IMR-90 (cell line): ENCODE measurements at regions not wholly inside any gene's neighbourhood (a gene's known extent, or its start where the extent isn't known, plus 50 kb on each side); places are given as distances from the start of the nearest gene placed in this dataset.

Experiments
- MAZ ChIP-seq: IDR thresholded peaks from 2 replicates; pipeline ENCODE4 v1.6.1; 2012; ENCODE audit warnings: low read depth, mild to moderate bottlenecking, low read length, improper control_type of control experiment, moderate library complexity, borderline replicate concordance
- POLR2A ChIP-seq: IDR thresholded peaks from 2 replicates; pipeline ENCODE4 v1.6.1; 2012; ENCODE audit warnings: mild to moderate bottlenecking, low read depth, low read length
- RCOR1 ChIP-seq: IDR thresholded peaks from 2 replicates; pipeline ENCODE4 v1.6.1; 2012; ENCODE audit warnings: mild to moderate bottlenecking, low read length, improper control_type of control experiment; ENCODE audit not compliant: insufficient replicate concordance
- RFX5 ChIP-seq: IDR thresholded peaks from 2 replicates; pipeline ENCODE4 v1.8.0; 2012; ENCODE audit warnings: low read depth, mild to moderate bottlenecking, low read length, moderate library complexity
- TF ChIP-seq, protein P1 (sequence below): conservative IDR thresholded peaks from 2 replicates; pipeline ENCODE4 v1.5.1; 2012; ENCODE audit warnings: mild to moderate bottlenecking, low read depth, low read length, improper control_type of control experiment

DNA sequence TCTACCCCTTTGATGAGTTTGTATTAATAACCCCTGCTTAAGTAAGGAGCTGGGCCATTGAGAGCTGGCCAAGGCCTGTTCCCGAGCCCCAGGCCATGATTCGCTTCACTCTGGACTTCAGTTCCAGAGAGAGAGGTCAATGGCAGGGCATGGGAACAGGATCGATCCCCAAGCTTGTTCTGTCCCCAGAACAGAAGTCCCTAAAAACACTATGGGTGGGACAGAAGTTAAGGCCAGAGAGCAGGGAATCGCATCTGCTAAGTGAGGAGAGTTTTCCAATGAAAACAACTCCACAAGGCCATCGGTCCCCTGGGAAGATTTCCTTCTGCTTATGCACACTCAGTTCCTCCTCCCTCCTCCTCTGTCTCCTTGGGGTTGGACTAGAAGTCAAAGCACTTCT, 159.6 kb downstream of the LSM5 start:
- TF ChIP-seq RCOR1 (no peak), POLR2A (no peak), RFX5 (no peak), MAZ (no peak)
- TF ChIP-seq, protein P1, sequence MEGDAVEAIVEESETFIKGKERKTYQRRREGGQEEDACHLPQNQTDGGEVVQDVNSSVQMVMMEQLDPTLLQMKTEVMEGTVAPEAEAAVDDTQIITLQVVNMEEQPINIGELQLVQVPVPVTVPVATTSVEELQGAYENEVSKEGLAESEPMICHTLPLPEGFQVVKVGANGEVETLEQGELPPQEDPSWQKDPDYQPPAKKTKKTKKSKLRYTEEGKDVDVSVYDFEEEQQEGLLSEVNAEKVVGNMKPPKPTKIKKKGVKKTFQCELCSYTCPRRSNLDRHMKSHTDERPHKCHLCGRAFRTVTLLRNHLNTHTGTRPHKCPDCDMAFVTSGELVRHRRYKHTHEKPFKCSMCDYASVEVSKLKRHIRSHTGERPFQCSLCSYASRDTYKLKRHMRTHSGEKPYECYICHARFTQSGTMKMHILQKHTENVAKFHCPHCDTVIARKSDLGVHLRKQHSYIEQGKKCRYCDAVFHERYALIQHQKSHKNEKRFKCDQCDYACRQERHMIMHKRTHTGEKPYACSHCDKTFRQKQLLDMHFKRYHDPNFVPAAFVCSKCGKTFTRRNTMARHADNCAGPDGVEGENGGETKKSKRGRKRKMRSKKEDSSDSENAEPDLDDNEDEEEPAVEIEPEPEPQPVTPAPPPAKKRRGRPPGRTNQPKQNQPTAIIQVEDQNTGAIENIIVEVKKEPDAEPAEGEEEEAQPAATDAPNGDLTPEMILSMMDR, result no peak
